ENCODE measurements at regions not wholly inside any gene's neighbourhood (a gene's known extent, or its start where the extent isn't known, plus 50 kb on each side); places are given as distances from the start of the nearest gene placed in this dataset.

DNA sequence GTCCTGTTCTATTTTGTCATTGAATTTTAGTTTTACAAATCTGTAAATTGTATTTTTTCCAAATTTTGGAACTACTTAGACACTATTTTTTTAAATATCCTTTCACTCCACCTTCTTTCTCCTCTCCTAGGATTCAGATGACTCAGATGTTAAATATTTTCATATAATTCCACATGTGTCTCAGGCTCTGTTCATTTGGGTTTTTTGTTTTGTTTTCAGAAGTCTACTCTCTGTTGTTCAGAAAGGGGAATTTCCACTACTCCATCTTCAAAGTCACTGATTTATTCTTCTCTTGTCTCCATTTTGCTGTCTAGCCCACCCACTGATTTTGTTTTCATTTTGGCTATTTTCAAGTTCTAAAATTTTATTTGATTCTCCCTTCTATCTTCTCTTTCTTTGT, 264.0 kb upstream of the SLIT2 start:
- peak; percentile 78 for DNase-seq

DNA sequence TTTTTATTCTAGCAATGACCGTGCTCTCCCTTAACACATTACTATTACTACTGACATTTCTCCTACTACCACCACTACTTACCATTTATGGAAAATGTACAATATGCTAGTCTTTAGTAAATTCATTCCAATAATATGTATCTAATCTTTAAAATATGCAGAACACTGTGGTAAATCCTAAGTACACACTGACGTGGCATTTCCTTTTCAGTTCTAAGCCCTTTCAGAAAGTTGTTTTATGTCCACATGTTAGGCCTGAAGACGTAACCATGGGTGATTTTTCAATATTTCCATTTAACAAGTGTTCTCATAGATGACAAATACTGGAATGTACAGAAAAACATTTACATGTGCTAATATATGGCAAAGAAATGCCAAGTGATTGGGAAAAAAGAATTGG, 268.6 kb upstream of the SLIT2 start:
- peak; percentile 99 for DNase-seq

DNA sequence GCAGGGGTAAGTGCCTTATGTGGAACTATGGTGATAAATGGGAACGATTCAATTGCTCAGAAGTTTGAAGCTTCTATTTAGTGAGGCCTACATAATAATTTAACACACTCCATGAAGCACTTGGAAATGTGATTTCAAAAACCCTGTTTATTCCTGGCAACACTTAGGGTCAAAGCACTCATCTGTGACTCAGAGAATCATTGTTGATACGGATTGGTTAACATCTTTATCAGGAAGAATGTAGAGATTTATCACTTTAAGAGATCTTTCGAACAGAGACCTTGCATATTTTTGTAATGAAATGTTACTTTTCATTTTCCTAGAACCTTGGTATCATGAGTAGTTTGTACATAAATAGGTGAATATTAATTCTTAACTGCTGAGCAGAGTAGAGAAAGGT, 269.1 kb upstream of the SLIT2 start:
- peak; percentile 90 for DNase-seq

DNA sequence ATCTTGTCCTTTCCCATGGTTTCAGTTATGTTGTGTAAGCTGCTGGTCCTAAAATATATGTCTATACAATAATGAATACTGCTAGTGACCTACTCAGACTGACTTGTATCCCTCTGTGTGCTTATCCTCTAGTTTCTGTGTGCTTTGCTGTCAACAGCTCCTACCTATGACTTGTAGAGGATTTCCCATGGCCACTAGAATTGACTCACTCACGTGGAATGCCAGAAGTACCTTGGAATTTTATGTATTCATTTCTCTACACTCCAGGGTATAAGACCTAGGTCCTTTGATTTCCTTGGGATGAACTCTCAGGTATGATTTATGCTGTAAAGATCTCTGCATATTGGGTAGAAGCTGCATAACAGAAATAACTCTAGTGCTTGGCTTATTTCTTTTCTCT, 279.9 kb upstream of the SLIT2 start:
- peak; percentile 73 for DNase-seq

DNA sequence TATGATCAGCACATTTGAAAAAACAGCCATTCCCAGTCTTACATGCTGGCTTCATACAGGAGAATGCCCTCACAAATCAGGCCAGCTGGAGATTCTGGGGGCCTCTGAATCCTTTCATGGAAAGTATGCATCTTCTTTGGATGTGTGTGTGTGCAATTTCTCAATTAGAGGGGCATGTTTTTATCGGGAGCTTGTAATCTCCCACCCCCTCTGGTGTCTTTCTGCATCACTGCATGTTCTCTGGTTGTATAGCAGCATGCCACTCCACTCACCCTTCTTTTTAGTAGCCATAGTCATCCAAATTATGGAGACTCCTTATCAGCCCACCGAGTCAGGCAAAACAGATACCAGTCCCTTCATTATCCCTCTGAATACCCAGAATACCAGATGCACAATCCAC, 282.2 kb upstream of the SLIT2 start:
- DNase-seq, result no peak

DNA sequence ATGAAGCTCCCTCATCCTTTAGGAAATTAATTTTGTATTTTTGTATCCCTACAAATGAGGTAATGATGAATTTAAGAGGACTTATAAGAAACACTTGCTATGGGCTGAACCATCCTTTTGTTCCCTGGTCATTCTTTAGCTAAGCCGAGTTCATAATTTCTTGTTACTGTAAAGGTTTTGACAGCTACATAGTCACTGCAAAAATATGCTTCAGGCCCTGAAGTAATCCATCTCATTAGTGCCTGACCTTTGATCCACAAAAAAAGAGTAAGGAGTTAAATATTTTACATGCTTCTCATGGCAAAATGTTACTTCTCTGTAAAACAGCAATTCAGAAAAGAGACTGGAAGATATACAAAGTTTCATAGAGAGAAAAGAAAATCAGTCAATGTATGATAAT, 290.6 kb upstream of the SLIT2 start:
- DNase-seq, result peak; percentile 88

DNA sequence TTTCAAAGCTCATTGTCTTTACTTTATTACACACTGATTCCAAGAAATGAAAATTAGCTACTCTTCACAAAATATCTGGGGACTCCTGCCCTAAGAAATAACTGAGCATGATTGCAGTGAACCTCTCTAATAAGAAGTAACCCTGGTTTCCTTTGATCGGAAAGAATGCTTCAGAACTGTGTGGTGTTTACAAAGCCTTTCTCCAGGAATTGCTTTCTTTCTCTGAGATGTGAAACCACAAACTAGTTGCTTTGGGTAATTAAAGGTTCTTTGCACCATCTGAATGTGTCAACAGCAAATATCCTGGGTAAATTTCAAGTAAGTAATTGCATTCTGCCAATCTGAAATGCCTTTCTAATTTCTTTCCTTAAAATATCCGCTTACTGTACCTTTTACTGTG, 292.9 kb upstream of the SLIT2 start:
- no peak for DNase-seq

DNA sequence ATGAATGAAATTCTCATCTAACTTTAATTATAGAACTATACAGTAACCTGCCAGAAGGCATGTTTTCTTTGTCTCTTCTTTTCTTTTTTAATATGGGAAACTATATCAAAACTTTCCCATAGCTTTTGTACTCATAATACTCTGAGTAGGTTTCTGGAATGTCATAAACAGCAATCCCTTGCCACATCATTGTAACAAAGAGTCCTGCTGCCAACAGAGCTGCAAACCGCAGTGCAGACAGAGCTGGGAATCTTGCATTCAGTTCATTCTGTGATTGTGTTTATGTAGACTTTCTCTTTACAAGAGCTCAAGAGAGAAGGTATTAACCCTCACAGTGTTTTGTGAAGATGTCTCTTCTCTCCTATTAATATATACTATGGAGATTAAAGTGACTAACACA, 304.4 kb upstream of the SLIT2 start:
- DNase-seq, result peak; percentile 66

DNA sequence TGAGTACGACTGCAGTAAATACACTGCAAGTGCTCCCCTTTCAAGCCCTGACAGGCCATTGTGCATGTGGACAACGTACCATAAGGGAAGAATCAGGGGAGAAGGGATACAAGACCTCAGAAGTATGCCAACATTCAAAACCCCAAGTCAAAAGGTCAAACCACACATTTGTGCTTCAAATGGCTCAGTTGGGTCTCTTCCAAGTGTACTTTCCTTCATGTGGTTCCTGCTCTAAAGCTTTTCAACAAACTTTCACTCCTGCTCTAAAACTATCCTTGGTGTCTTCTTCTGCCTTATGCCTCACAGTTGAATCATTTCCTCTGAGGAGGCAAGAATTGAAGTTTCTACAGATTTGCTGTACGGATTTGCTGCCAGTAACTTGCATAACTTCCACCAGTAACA, 305.7 kb upstream of the SLIT2 start:
- DNase-seq, result peak; percentile 99

DNA sequence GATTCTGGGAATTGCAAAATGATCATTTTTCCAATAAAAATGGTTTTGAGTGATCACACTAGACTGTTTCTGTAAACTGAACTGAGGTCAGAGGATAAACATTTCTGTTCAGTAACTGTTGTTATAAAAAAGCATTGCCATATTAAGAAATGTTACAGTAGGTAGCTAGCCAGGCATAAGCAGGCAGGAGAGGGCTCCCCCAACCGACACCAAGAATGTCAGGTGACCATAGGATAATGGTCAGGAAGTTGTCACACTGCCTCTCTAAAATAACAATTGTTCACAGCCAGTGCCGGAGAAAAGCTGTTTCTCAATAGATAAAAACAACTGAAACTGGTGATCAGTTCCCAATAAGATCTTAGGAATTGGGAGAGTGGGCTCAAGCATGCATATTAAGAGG, 306.2 kb upstream of the SLIT2 start:
- no peak for DNase-seq

DNA sequence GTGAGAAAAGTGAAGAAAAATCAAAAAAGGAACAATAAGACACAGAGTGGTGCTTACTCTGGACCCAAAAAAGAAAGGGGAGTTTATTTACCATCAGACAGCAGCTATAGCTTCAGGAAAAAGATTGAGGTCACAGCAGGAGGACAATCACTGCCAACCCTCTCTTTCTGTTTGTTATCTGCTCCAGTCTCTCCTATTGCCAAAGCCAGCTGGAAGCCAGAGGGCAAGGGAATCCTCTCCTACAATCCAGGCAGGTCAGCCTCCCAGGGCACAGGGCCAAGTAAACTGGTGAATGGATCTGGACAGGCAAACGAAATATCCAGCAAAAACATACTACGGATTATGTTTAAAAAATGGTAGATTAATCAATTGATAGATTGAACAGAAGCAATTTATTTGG, 306.9 kb upstream of the SLIT2 start:
- no peak for DNase-seq

DNA sequence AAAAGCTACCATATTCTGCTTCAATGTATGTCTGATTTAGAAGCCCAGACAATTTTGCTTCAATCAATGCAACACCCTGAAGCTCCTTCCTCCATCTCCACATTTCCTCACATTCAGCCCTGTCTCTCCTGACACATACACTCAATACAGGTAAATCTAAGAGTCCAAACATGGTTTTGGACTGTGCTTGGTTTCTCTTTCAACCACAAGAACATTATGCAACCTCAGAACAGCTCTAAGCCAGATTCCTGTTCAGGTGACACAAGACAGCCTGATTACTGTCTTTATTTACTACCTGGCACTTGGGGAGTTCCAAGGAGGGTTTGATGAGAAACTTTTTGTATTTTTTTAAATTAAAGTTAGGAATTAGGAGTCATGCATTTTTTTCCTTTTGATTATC, 307.5 kb upstream of the SLIT2 start:
- no peak for DNase-seq

DNA sequence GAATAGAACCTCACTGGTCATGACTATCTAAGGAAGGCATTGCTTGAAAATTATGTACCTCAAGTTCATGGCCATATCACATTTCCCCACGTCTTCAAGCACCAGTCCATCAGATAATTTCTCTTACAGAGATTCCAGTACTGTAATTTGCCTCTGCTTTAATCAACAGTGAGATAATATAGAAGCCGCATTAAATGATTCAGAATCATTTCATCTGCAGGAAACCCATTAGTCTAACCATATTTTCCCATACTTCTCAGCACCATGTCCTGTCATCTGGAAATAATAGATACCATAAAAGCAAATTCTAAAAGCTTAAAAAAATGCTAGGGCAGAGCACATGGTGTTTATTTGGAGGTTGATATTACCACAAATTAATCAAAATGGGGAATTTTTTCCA, 310.3 kb upstream of the SLIT2 start:
- peak; percentile 73 for DNase-seq

DNA sequence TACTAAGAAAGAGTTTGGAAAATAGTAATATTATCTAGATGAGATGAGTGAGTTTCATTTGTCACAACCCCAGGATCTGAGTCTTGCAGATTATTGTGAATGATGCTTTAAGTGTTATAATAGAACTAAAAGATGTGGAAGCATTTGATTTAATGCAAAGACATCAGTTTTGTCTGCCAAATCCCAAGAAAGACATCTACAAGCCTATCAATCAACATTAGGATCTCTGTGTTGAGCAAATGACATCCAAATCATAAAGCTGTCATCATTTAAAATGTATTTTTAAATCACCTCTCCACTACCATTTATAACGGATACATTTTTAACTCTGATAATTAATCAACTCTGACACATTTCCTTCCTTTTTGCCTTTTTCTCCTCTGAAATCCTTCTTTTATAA, 310.8 kb upstream of the SLIT2 start:
- DNase-seq, result peak; percentile 24

DNA sequence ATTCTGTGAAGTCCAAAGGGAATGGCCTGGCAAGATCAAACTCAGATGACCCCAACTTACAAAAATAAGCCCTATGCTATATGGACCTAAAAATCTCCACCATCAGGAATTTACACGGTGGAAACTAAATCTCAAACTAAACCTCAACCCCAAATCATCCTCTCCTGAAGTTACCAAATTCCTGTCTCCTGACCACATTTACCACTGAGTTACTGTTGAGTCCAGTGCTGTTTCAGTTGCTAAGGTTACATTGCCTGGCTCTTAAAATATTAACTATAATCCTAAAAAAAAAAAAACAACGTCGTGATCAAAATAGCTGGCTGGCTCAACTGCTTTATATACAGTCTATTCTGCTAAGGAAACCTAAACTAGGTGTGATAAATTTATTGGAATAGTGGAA, 315.2 kb upstream of the SLIT2 start:
- peak; percentile 86 for DNase-seq

DNA sequence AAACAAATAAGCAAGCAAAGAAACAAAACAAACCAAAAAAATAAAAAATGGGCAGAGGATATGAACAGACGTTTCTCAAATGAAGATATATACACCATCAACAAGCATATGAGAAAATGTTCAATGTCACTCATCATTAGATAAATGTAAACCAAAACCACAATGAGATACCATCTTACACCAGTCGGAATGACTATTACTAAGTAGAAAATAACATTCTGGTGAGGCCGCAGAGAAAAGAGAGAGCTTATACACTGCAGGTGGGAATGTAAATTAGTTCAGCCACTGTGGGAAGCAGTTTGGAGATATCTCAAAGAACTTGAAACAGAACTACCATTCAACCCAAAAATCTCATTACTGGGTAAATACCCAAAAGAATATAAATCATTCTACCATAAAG, 321.0 kb upstream of the SLIT2 start:
- DNase-seq, result no peak

DNA sequence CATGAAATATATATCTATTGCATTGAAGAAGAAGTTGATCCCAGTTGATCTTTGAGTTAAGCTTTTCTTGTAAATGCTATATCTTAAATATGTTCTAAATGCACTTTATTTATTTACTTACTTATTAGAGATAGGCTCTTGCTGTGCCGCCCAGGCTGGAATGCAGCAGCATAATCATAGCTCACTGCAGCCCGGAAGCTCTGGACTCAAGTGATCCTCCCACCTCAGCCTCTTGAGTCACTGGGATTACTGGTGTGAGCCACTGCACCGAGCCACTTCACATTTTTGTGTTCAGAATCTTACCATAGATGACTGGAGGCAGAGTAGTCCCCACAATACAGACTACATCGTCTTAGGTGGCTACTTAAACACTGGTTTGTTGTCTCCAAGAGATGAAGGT, 324.3 kb upstream of the SLIT2 start:
- DNase-seq, result no peak

DNA sequence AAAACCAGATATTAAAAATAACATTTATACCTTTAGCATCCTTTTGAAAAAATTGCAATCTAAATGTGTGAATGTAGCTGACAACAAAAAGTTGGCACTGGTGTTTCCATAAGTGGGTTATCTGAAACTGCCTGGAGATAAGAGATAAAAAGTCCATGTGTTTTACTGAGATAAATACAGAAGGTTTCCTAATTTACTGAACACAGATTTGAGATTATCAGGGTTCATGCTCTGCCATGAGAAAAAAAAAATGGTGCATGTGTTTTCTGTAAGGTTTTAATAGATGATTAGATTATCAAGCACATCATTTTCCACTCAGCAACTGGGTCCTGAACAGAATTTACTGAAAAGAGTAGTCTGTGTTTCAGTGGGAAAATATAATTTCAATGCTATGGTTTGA, 326.2 kb upstream of the SLIT2 start:
- no peak for DNase-seq

DNA sequence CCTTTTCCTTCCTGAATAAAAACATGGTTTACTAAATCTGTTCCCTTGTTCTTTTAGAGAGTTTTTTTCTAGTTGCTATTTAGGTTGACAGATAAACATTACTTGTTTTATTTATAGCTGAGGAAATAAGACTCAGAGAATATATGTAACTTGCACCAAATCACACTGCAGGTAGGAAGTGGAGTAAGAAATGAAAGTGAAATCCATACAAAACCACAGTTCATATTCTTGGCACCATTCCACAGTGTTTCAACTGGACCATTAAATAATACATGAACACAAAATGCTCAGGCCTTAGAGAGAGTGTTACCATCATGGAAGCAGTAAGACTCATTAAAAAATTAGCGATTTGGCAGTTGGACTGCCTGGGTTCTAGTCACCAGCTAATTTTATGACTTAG, 326.9 kb upstream of the SLIT2 start:
- no peak for DNase-seq

DNA sequence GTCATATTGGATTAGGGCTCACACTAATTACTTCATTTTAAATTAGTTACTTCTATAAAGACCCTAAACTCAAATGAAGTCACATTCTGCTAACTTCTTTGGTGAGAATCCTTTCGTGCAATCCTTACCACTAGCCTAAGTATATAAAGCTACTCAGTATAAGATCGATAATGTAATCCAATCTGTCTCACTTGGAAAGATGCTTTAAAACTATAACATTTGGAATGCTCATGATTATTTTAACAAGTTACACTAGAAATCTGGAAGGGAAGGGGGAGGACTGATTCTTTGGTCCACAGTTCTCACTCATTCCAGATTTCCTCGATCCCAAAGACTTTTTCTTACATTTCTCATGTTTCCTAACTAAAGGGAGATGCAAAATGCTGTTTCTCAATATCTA, 336.4 kb upstream of the SLIT2 start:
- DNase-seq, result no peak

DNA sequence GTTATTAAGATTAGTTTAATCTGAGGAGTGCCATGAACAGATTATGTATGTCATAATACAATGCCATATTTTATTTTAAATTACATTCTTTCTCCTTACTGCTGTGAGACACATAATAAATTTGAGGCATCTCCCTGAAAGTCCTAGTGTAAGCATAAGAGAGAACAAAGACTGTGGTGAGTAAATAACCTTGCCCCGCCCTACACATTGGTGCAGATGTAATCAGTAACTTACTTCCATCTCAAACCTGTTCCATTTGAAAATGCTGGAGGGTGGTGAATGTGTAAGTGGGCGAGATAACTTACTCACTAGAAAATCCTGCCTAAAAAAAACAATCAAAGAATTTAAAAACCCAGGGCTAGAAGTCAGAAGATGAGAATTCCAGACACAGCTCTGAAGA, 338.1 kb upstream of the SLIT2 start:
- DNase-seq, result no peak

DNA sequence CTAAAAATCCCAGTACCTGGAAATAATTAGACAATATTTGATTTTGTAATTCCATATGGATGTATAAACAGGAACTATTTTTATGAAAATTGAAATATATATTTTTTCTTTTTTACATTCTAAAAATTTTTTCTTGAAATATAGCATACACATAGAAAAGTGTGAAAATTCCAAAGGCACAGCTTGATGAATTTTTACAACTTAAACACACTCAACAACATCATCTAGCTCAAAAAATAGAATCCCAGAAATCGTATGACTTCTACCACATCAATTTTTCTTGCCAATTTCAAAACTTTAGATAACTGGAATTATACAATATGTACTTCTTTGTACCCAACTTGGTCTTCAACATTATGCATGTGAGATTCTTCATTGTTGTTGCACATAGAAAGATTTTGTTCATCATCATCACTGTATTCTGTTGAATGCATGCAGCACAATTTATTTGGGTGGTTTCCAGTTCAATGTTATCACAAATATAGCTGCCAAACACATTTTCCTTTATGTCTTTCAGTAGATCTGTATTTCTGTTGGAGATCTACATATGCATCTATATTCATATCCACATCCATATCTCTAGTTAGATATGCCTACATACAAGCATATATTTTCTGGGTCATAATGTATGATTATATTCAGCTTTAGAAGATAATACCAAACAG, 340.7 kb upstream of the SLIT2 start:
- DNase-seq, result no peak

DNA sequence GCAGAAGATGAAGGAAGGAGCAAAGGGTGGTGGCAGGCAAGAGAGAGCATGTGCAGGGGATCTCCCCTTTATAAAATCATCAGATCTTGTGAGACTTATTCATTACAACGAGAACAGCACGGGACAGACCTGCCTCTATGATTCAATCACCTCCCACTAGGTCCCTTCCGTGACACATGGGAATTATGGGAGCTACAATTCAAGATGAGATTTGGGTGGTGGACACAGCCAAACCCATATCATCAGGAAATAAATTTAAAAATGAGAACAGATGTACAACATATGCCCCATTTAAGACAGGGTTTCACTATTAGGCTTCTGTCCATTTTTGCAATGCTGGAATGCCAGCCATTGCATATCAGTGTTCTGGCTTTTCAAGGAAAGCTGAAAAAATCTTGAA, 346.7 kb upstream of the SLIT2 start:
- peak; percentile 1 for DNase-seq

DNA sequence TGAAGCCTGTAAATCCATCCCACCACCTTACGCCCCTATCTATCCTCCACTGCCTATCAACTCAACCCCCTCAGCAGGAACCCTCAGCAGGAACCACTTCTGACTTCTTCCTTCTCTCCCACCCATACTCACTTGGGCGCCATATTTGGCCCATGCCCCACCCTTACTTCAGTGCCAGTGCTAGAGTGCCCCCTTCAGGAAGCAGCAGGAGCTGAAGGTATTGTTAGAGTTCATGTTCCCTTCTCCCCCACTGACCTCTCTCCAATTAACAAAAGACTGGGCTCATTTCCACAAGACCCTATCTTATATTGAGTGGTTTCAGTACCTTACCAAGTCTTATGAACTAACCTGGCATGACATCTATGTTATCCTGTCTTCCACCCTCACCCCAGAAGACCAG, 363.1 kb upstream of the SLIT2 start:
- DNase-seq, result no peak

DNA sequence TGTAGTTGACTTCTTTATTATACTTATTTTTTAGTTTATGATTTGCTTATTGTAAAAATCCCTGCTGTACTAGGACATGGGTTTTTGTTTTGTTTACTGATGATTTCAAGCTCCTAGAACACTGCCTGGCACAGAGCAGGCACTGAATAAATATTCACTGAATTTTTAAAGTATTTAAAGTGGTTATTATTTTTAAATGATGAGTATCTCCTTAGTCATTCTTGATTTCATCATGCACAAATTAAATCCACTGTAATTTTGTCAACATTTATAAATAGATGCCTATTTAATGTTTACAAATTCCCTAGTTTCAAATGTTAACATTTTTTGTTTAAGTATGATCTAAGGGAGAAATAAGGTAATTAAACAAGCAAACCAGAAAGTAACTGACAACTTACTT, 367.9 kb upstream of the SLIT2 start:
- DNase-seq, result peak; percentile 12

DNA sequence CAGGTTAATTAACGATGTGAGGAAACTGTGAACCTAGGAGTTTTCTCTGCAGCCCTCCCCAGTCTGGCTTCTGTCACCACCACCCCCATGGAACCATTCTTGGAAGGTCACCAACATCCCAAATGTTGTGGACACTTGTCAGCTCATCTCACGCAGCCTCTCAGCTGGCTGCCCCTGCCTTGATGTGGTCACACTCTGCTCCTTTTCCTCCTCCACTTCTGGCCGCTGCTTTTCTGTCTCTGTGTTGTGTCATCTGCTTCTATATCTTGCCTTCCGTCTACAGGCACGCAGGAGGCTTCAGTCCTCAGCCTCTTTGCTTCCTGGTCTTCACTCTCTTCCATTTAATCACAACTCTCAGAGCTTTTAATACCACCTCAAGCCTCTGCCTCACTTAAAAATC, 371.5 kb upstream of the SLIT2 start:
- no peak for DNase-seq

All from fibroblast of skin of right biceps (primary cell).